ENCODE measurements at regions not wholly inside any gene's neighbourhood (a gene's known extent, or its start where the extent isn't known, plus 50 kb on each side); places are given as distances from the start of the nearest gene placed in this dataset.
A peak's percentile ranks its signal among the peaks of the same experiment; 100 is the strongest.

DNA sequence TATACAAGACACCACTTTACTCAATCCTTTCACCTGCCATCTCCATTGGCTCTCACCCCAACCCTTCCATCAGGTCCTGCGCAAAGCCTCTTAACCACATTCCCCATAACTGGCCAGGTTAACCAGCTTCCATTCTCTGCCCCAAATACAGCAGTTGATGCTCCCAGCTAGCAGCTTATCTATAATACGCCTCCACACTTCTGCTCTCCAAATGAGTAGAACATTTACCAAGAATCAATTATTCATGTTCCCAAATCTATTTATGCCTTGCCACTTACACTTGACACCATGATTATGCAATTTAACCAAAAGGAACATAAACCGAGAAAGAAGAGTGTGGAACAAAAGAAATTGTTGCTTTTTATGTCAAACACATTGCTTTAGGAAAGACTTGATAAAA, 103.7 kb upstream of the TPM1 start:
- Histone ChIP-seq H3K9ac (ENCODE audit: low read depth, low read length, poor library complexity) (no peak overlapping the region), H3K23ac (ENCODE audit: low read depth, low read length, poor library complexity) (no peak overlapping the region), H3K4me3 (ENCODE audit: low read length in 2 of 2) (no peak overlapping the region), H3K27ac (replicated peaks; ENCODE audit: low read length) (no peak overlapping the region), H2BK15ac (ENCODE audit: low read length) (no peak overlapping the region), H3K18ac (ENCODE audit: low read length) (no peak overlapping the region), H4K8ac (ENCODE audit: low read depth, low read length) (no peak overlapping the region), H3K36me3 (replicated peaks in 1 of 2; ENCODE audit: control insufficient read depth in 2 of 2, insufficient read depth in 2 of 2, low read length in 2 of 2) (no peaks in the 10 kb centered on the region), H3K14ac (ENCODE audit: low read length) (no peak overlapping the region), H2AK5ac (ENCODE audit: low read depth, low read length) (no peak overlapping the region), H4K91ac (ENCODE audit: low read depth, low read length, poor library complexity) (no peak overlapping the region), H3K79me1 (ENCODE audit: low read depth, low read length) (no peaks in the 10 kb centered on the region), H3K4ac (ENCODE audit: low read length) (no peak overlapping the region), H3K4me2 (ENCODE audit: insufficient read depth, low read length, poor library complexity, severe bottlenecking) (no peak overlapping the region), H2BK120ac (ENCODE audit: low read depth, low read length) (no peak overlapping the region), H3K4me1 (ENCODE audit: control insufficient read depth in 2 of 2, insufficient read depth in 1 of 2, low read depth in 1 of 2, low read length in 2 of 2) (peaks cover 8 to 16% of the 10 kb centered on the region in 2 donors), H3K27me3 (ENCODE audit: control insufficient read depth in 3 of 3, insufficient read depth in 3 of 3, low read depth in 1 of 3, low read length in 3 of 3) (peaks cover 0 to 9% (median 0%) of the 10 kb centered on the region in 3 experiments), H2BK12ac (ENCODE audit: low read length) (no peak overlapping the region), H2AFZ (ENCODE audit: low read length) (no peak overlapping the region), H2BK5ac (ENCODE audit: low read length) (no peak overlapping the region), H3K9me3 (replicated peaks in 1 of 2; ENCODE audit: control insufficient read depth in 2 of 2, insufficient read depth in 1 of 2, low read depth in 1 of 2, low read length in 2 of 2) (no peaks in the 10 kb centered on the region)
- DNase-seq (ENCODE audit: low spot score), result no peak
- no CpG with 5 or more reads among the region's 3 CpGs for WGBS, 2 donors (ENCODE audit: extremely low coverage in 2 of 2, insufficient read length in 2 of 2, insufficient replicate concordance in 1 of 2)

DNA sequence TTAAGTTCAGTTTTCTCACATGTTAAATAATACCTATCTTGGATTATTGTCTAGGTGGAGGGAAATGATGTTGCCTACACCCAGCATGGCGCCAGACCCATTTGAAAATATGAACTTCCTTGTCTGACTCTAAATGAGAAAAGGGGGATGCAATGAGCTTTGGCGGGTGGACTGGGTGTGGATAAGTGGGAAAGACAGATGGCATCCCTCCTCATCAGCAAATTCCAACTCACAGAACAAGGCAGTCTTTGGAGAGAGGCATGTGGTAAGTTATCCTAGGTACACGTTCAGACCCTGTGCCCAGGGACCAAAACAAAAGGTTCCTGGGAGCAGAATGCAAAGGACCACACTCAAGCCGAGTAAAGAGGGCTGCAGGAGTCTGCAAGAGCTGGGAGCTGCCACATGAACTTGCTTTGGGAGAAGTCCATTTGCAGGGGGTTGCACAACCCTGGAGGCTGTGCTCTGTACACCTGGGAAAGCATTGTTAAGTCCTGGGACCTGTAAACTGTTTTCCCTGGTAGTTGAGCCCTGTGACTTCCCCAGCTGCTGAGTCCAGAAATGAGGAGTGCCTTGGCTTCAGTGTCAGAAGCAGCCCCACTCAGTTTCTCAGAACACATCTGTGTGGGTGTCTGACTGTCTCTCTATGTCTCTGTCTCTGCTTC, 102.3 kb upstream of the TPM1 start:
- Histone ChIP-seq H3K4me2 (ENCODE audit: insufficient read depth, low read length, poor library complexity, severe bottlenecking) (no peak overlapping the region), H2AFZ (ENCODE audit: low read length) (peak overlapping the region; percentile 65), H2BK5ac (ENCODE audit: low read length) (no peak overlapping the region), H3K9me3 (replicated peaks in 1 of 2; ENCODE audit: control insufficient read depth in 2 of 2, insufficient read depth in 1 of 2, low read depth in 1 of 2, low read length in 2 of 2) (no peaks in the 10 kb centered on the region), H3K18ac (ENCODE audit: low read length) (peak overlapping the region; percentile 56), H3K27me3 (ENCODE audit: control insufficient read depth in 3 of 3, insufficient read depth in 3 of 3, low read depth in 1 of 3, low read length in 3 of 3) (peaks cover 0 to 12% (median 0%) of the 10 kb centered on the region in 3 experiments), H3K23ac (ENCODE audit: low read depth, low read length, poor library complexity) (no peak overlapping the region), H2BK120ac (ENCODE audit: low read depth, low read length) (no peak overlapping the region), H4K8ac (ENCODE audit: low read depth, low read length) (no peak overlapping the region), H4K91ac (ENCODE audit: low read depth, low read length, poor library complexity) (no peak overlapping the region), H3K36me3 (replicated peaks in 1 of 2; ENCODE audit: control insufficient read depth in 2 of 2, insufficient read depth in 2 of 2, low read length in 2 of 2) (no peaks in the 10 kb centered on the region), H3K4me3 (ENCODE audit: low read length in 2 of 2) (no peak overlapping the region), H3K9ac (ENCODE audit: low read depth, low read length, poor library complexity) (no peak overlapping the region), H3K27ac (replicated peaks; ENCODE audit: low read length) (no peak overlapping the region), H3K14ac (ENCODE audit: low read length) (no peak overlapping the region), H2AK5ac (ENCODE audit: low read depth, low read length) (peak overlapping the region; percentile 40), H3K79me1 (ENCODE audit: low read depth, low read length) (no peaks in the 10 kb centered on the region), H2BK12ac (ENCODE audit: low read length) (no peak overlapping the region), H2BK15ac (ENCODE audit: low read length) (peak overlapping the region; percentile 43), H3K4ac (ENCODE audit: low read length) (no peak overlapping the region), H3K4me1 (ENCODE audit: control insufficient read depth in 2 of 2, insufficient read depth in 1 of 2, low read depth in 1 of 2, low read length in 2 of 2) (peaks cover 8 to 15% of the 10 kb centered on the region in 2 donors)
- DNase-seq (ENCODE audit: low spot score), result no peak
- no CpG with 5 or more reads among the region's 4 CpGs for WGBS, 2 donors (ENCODE audit: extremely low coverage in 2 of 2, insufficient read length in 2 of 2, insufficient replicate concordance in 1 of 2)

DNA sequence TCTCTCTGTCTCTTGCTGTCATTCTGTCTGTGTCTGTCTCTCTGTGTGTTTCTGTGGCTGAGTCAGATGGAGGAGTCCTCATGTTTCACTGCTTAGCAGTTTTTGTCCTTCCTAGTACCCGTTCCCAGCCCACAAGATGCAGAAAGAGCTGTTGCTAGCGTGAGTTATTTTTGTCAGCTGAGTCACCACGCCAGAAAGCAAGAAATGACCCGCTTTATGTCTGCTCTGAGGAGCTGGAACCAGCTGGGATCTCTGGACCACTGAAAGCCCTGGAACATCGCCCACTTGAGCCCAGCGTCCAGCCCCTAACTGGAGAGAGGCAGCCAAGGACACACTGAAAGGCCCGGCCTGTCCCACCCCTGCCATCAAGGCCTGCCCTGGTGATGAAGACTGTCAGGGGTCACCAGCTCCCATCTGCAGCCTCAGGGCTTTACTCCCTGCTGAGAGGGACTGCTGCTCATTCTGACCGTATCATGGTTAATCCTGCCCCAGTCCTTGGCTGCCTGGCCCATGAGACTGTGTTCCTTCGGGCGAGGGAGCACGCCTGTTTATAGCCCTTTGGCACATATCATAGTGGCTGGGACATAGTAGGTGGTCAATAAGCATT, 101.7 kb upstream of the TPM1 start:
- Histone ChIP-seq H3K9ac (ENCODE audit: low read depth, low read length, poor library complexity) (peak overlapping the region; percentile 9), H2AK5ac (ENCODE audit: low read depth, low read length) (peak overlapping the region; percentile 83), H4K91ac (ENCODE audit: low read depth, low read length, poor library complexity) (peak overlapping the region; percentile 56), H3K27me3 (ENCODE audit: control insufficient read depth in 3 of 3, insufficient read depth in 3 of 3, low read depth in 1 of 3, low read length in 3 of 3) (peaks cover 0 to 13% (median 0%) of the 10 kb centered on the region in 3 experiments), H3K4me1 (ENCODE audit: control insufficient read depth in 2 of 2, insufficient read depth in 1 of 2, low read depth in 1 of 2, low read length in 2 of 2) (peaks cover 8 to 10% of the 10 kb centered on the region in 2 donors), H3K4ac (ENCODE audit: low read length) (no peak overlapping the region), H3K4me3 (ENCODE audit: low read length in 2 of 2) (no peak overlapping the region), H4K8ac (ENCODE audit: low read depth, low read length) (no peak overlapping the region), H2BK5ac (ENCODE audit: low read length) (peak overlapping the region; percentile 57), H3K4me2 (ENCODE audit: insufficient read depth, low read length, poor library complexity, severe bottlenecking) (no peak overlapping the region), H3K9me3 (replicated peaks in 1 of 2; ENCODE audit: control insufficient read depth in 2 of 2, insufficient read depth in 1 of 2, low read depth in 1 of 2, low read length in 2 of 2) (no peaks in the 10 kb centered on the region), H3K79me1 (ENCODE audit: low read depth, low read length) (no peaks in the 10 kb centered on the region), H2AFZ (ENCODE audit: low read length) (peak overlapping the region; percentile 65), H3K27ac (replicated peaks; ENCODE audit: low read length) (no peak overlapping the region), H3K14ac (ENCODE audit: low read length) (no peak overlapping the region), H3K18ac (ENCODE audit: low read length) (peak overlapping the region; percentile 76), H2BK12ac (ENCODE audit: low read length) (peak overlapping the region; percentile 91), H2BK15ac (ENCODE audit: low read length) (peak overlapping the region; percentile 42), H2BK120ac (ENCODE audit: low read depth, low read length) (no peak overlapping the region), H3K23ac (ENCODE audit: low read depth, low read length, poor library complexity) (no peak overlapping the region), H3K36me3 (replicated peaks in 1 of 2; ENCODE audit: control insufficient read depth in 2 of 2, insufficient read depth in 2 of 2, low read length in 2 of 2) (no peaks in the 10 kb centered on the region)
- WGBS, 2 donors (ENCODE audit: extremely low coverage in 2 of 2, insufficient read length in 2 of 2, insufficient replicate concordance in 1 of 2), result no CpG with 5 or more reads among the region's 11 CpGs
- no peak for DNase-seq (ENCODE audit: low spot score)

DNA sequence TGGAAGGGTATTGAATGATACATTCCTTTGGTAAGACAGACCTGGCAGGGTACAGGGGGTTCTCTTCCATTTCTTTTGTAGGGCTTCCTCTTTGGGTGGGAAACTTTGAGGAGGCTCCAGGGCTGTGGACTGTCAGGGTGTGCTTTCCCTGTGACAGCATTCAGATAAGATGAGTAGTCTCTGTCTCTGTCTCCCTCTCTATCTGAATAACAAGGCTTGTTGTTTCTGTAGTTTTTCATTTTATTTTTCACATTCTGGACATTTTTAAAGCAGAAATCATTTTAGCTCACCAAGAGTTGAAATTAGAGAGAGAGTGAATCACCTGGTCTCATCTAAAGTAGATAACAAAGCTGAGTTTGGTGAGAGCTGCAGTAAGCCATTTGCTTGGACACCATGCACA, 100.8 kb upstream of the TPM1 start:
- Histone ChIP-seq H3K4me3 (ENCODE audit: low read length in 2 of 2) (no peak overlapping the region), H2AK5ac (ENCODE audit: low read depth, low read length) (peak overlapping the region; percentile 83), H2BK12ac (ENCODE audit: low read length) (no peak overlapping the region), H3K4me2 (ENCODE audit: insufficient read depth, low read length, poor library complexity, severe bottlenecking) (no peak overlapping the region), H4K91ac (ENCODE audit: low read depth, low read length, poor library complexity) (no peak overlapping the region), H2BK120ac (ENCODE audit: low read depth, low read length) (no peak overlapping the region), H3K23ac (ENCODE audit: low read depth, low read length, poor library complexity) (no peak overlapping the region), H3K36me3 (replicated peaks in 1 of 2; ENCODE audit: control insufficient read depth in 2 of 2, insufficient read depth in 2 of 2, low read length in 2 of 2) (no peaks in the 10 kb centered on the region), H3K14ac (ENCODE audit: low read length) (no peak overlapping the region), H3K9ac (ENCODE audit: low read depth, low read length, poor library complexity) (no peak overlapping the region), H3K9me3 (replicated peaks in 1 of 2; ENCODE audit: control insufficient read depth in 2 of 2, insufficient read depth in 1 of 2, low read depth in 1 of 2, low read length in 2 of 2) (no peaks in the 10 kb centered on the region), H3K27ac (replicated peaks; ENCODE audit: low read length) (no peak overlapping the region), H3K79me1 (ENCODE audit: low read depth, low read length) (no peaks in the 10 kb centered on the region), H3K4ac (ENCODE audit: low read length) (no peak overlapping the region), H3K27me3 (ENCODE audit: control insufficient read depth in 3 of 3, insufficient read depth in 3 of 3, low read depth in 1 of 3, low read length in 3 of 3) (peaks cover 0 to 13% (median 0%) of the 10 kb centered on the region in 3 experiments), H3K18ac (ENCODE audit: low read length) (no peak overlapping the region), H3K4me1 (ENCODE audit: control insufficient read depth in 2 of 2, insufficient read depth in 1 of 2, low read depth in 1 of 2, low read length in 2 of 2) (peaks cover 8 to 10% of the 10 kb centered on the region in 2 donors), H2AFZ (ENCODE audit: low read length) (no peak overlapping the region), H2BK15ac (ENCODE audit: low read length) (no peak overlapping the region), H2BK5ac (ENCODE audit: low read length) (peak overlapping the region; percentile 57), H4K8ac (ENCODE audit: low read depth, low read length) (no peak overlapping the region)
- DNase-seq (ENCODE audit: low spot score), result no peak
